Esophagus (tissue), 2 donors: ENCODE measurements at regions not wholly inside any gene's neighbourhood (a gene's known extent, or its start where the extent isn't known, plus 50 kb on each side); places are given as distances from the start of the nearest gene placed in this dataset.

Experiments used
- H3K27ac ChIP-seq, 2 donors: one replicate each; pipeline ENCODE4 v1.5.1; 2013; ENCODE audit warnings: low read depth in 2 of 2, mild to moderate bottlenecking in 2 of 2, inconsistent platforms in 1 of 2, low read length in 1 of 2, moderate library complexity in 1 of 2
- H3K27me3 ChIP-seq, 2 donors: one replicate each; pipeline ENCODE4 v1.6.1; 2013; ENCODE audit warnings: low read length in 2 of 2, control low read depth in 1 of 2, mild to moderate bottlenecking in 1 of 2; ENCODE audit not compliant: insufficient read depth in 2 of 2, control insufficient read depth in 1 of 2
- H3K36me3 ChIP-seq, 2 donors: one replicate each; pipeline ENCODE4 v1.6.1; 2013; ENCODE audit warnings: low read length in 1 of 2; ENCODE audit not compliant: control insufficient read depth in 2 of 2, insufficient read depth in 2 of 2
- H3K4me1 ChIP-seq, 2 donors: one replicate each; pipeline ENCODE4 v1.6.1; 2013; ENCODE audit warnings: low read length in 1 of 2; ENCODE audit not compliant: control insufficient read depth in 2 of 2, insufficient read depth in 2 of 2
- H3K4me3 ChIP-seq, 2 donors: one replicate each; pipeline ENCODE4 v1.5.1; 2013; ENCODE audit warnings: low read length in 2 of 2, mild to moderate bottlenecking in 2 of 2, low read depth in 1 of 2, moderate library complexity in 1 of 2
- H3K9me3 ChIP-seq, 2 donors: one replicate each; pipeline ENCODE4 v1.6.1; 2013; ENCODE audit warnings: mild to moderate bottlenecking in 2 of 2, low read depth in 1 of 2, low read length in 1 of 2, moderate library complexity in 1 of 2; ENCODE audit not compliant: control insufficient read depth in 2 of 2, insufficient read depth in 1 of 2
- WGBS, 2 donors: extraction: QIAGEN DNeasy Blood & Tissue Kit; methylation state at CpG; one replicate each; pipeline ENCODE4 v1.1.7; 2013; 5-methylcytosine and 5-hydroxymethylcytosine counted together
- donor health status: healthy with polysubstance abuse.
- donor health status: Bipolar disorder and iron deficiency.

- no peaks in the 10 kb centered on the region for H3K36me3 ChIP-seq
- H3K27me3 ChIP-seq, result no peaks in the 10 kb centered on the region
- no peak overlapping the region for H3K4me3 ChIP-seq
- H3K4me1 ChIP-seq, result no peaks in the 10 kb centered on the region
- peaks cover 2 to 5% of the 10 kb centered on the region in 2 donors for H3K9me3 ChIP-seq
- WGBS, 2 donors, result 88 to 96% methylated on average over 1 of the region's 1 CpG
- no peak overlapping the region for H3K27ac ChIP-seq
Measured at GRCh38 chr2:122598784-122599183, 843.3 kb downstream of the TSN start.

- H3K4me3 ChIP-seq, result no peak overlapping the region
- no peaks in the 10 kb centered on the region for H3K36me3 ChIP-seq
- peaks cover 0 to 2% of the 10 kb centered on the region in 2 donors for H3K9me3 ChIP-seq
- WGBS, 2 donors, result 75 to 79% methylated on average over 3 of the region's 3 CpGs
- no peaks in the 10 kb centered on the region for H3K27me3 ChIP-seq
- no peak overlapping the region for H3K27ac ChIP-seq
- H3K4me1 ChIP-seq, result no peaks in the 10 kb centered on the region
Measured at GRCh38 chr2:122610948-122611609, 855.6 kb downstream of the TSN start.

- H3K36me3 ChIP-seq, result no peaks in the 10 kb centered on the region
- WGBS, 2 donors, result 33 to 65% methylated on average over 3 of the region's 3 CpGs
- H3K27ac ChIP-seq, result no peak overlapping the region
- no peaks in the 10 kb centered on the region for H3K27me3 ChIP-seq
- H3K4me3 ChIP-seq, result no peak overlapping the region
- no peaks in the 10 kb centered on the region for H3K4me1 ChIP-seq
- no peaks in the 10 kb centered on the region for H3K9me3 ChIP-seq
Measured at GRCh38 chr2:122622934-122623333, 867.5 kb downstream of the TSN start.

GRCh38 chr2:122627388-122627787 lies 871.9 kb downstream of the TSN start:
- H3K9me3 ChIP-seq, result peaks cover 0 to 2% of the 10 kb centered on the region in 2 donors
- 45 to 80% methylated on average over 3 of the region's 3 CpGs for WGBS, 2 donors
- no peaks in the 10 kb centered on the region for H3K27me3 ChIP-seq
- H3K4me1 ChIP-seq, result no peaks in the 10 kb centered on the region
- H3K36me3 ChIP-seq, result no peaks in the 10 kb centered on the region
- H3K27ac ChIP-seq, result no peak overlapping the region
- no peak overlapping the region for H3K4me3 ChIP-seq

GRCh38 chr2:122634256-122634655 lies 878.8 kb downstream of the TSN start:
- H3K9me3 ChIP-seq, result peaks cover 0 to 2% of the 10 kb centered on the region in 2 donors
- WGBS, 2 donors, result 62 to 68% methylated on average over 1 of the region's 1 CpG
- no peaks in the 10 kb centered on the region for H3K27me3 ChIP-seq
- no peak overlapping the region for H3K27ac ChIP-seq
- H3K4me3 ChIP-seq, result no peak overlapping the region
- no peaks in the 10 kb centered on the region for H3K4me1 ChIP-seq
- no peaks in the 10 kb centered on the region for H3K36me3 ChIP-seq

GRCh38 chr2:122634920-122635319 lies 879.5 kb downstream of the TSN start:
- Histone ChIP-seq H3K27me3 (no peaks in the 10 kb centered on the region), H3K4me3 (no peak overlapping the region), H3K27ac (no peak overlapping the region), H3K4me1 (no peaks in the 10 kb centered on the region), H3K36me3 (no peaks in the 10 kb centered on the region), H3K9me3 (peaks cover 0 to 2% of the 10 kb centered on the region in 2 donors)
- 75 to 76% methylated on average over 2 of the region's 2 CpGs for WGBS, 2 donors

- H3K27ac ChIP-seq, result no peak overlapping the region
- no peaks in the 10 kb centered on the region for H3K27me3 ChIP-seq
- peaks cover 0 to 2% of the 10 kb centered on the region in 2 donors for H3K9me3 ChIP-seq
- H3K36me3 ChIP-seq, result no peaks in the 10 kb centered on the region
- no peak overlapping the region for H3K4me3 ChIP-seq
- 24 to 29% methylated on average over 1 of the region's 1 CpG for WGBS, 2 donors
- no peaks in the 10 kb centered on the region for H3K4me1 ChIP-seq
Measured at GRCh38 chr2:122635686-122636085, 880.2 kb downstream of the TSN start.

- Histone ChIP-seq H3K4me3 (no peak overlapping the region), H3K4me1 (no peaks in the 10 kb centered on the region), H3K27me3 (no peaks in the 10 kb centered on the region)
Measured at GRCh38 chr2:122636097-122636496, 880.6 kb downstream of the TSN start.

GRCh38 chr2:122639176-122639575 lies 883.7 kb downstream of the TSN start:
- Histone ChIP-seq H3K27me3 (no peaks in the 10 kb centered on the region), H3K27ac (no peak overlapping the region), H3K36me3 (no peaks in the 10 kb centered on the region), H3K9me3 (no peaks in the 10 kb centered on the region), H3K4me3 (no peak overlapping the region), H3K4me1 (no peaks in the 10 kb centered on the region)
- 76 to 79% methylated on average over 4 of the region's 4 CpGs for WGBS, 2 donors

More at GRCh38 chr2:122636097-122636496, 880.6 kb downstream of the TSN start:
- Histone ChIP-seq H3K36me3 (no peaks in the 10 kb centered on the region), H3K27ac (no peak overlapping the region), H3K9me3 (no peaks in the 10 kb centered on the region)

GRCh38 chr2:122639711-122640110 lies 884.3 kb downstream of the TSN start:
- Histone ChIP-seq H3K27ac (no peak overlapping the region), H3K4me3 (no peak overlapping the region), H3K36me3 (no peaks in the 10 kb centered on the region), H3K4me1 (no peaks in the 10 kb centered on the region), H3K27me3 (no peaks in the 10 kb centered on the region), H3K9me3 (no peaks in the 10 kb centered on the region)
- WGBS, 2 donors, result 50 to 52% methylated on average over 2 of the region's 2 CpGs
